Liver (tissue), 3 donors: ENCODE measurements at regions not wholly inside any gene's neighbourhood (a gene's known extent, or its start where the extent isn't known, plus 50 kb on each side); places are given as distances from the start of the nearest gene placed in this dataset.
"Not testable (repeated sequence)": the region's sequence is repeated elsewhere in the genome, so short reads cannot be mapped to it uniquely, and the experiment has no call there.

Experiments
- EGR1 ChIP-seq, 2 donors: IDR thresholded peaks; 2 replicates each; pipeline ENCODE4 v1.6.1; 2016 to 2018; ENCODE audit warnings: antibody characterized with exemption in 2 of 2, low read depth in 2 of 2
- FOXA1 ChIP-seq: IDR thresholded peaks from 2 replicates; pipeline ENCODE4 v1.6.1; 2016; ENCODE audit warnings: antibody characterized with exemption
- GABPA ChIP-seq, 2 donors: IDR thresholded peaks in 1 of 2; conservative IDR thresholded peaks in 1 of 2; 2 replicates each; pipeline ENCODE4 v1.6.1; 2016; ENCODE audit warnings: antibody characterized with exemption in 2 of 2, mild to moderate bottlenecking in 1 of 2, moderate library complexity in 1 of 2
- HNF4A ChIP-seq, 2 donors: conservative IDR thresholded peaks; 2 replicates each; pipeline ENCODE4 v1.6.1; 2016; ENCODE audit warnings: antibody characterized with exemption in 2 of 2, mild to moderate bottlenecking in 2 of 2
- HNF4G ChIP-seq: IDR thresholded peaks from 2 replicates; pipeline ENCODE4 v1.6.1; 2016; ENCODE audit warnings: antibody characterized with exemption
- RAD21 ChIP-seq, 2 donors: IDR thresholded peaks; 2 replicates each; pipeline ENCODE4 v1.6.1; 2016; ENCODE audit warnings: antibody characterized with exemption in 2 of 2, mild to moderate bottlenecking in 2 of 2
- SP1 ChIP-seq: IDR thresholded peaks from 2 replicates; pipeline ENCODE4 v1.6.1; 2018; ENCODE audit warnings: antibody characterized with exemption, mild to moderate bottlenecking
- TAF1 ChIP-seq: conservative IDR thresholded peaks from 2 replicates; pipeline ENCODE4 v1.6.1; 2016; ENCODE audit warnings: antibody characterized with exemption, mild to moderate bottlenecking
- YY1 ChIP-seq: IDR thresholded peaks from 2 replicates; pipeline ENCODE4 v1.6.1; 2016; ENCODE audit warnings: antibody characterized with exemption, mild to moderate bottlenecking
- TF ChIP-seq, protein P1 (sequence below): IDR thresholded peaks from 2 replicates; pipeline ENCODE4 v1.6.1; 2016; ENCODE audit warnings: antibody characterized with exemption, mild to moderate bottlenecking
- TF ChIP-seq, protein P2 (sequence below): fragments of 150-350 bp; IDR thresholded peaks from 2 replicates; pipeline ENCODE4 v1.5.1; 2017; ENCODE audit warnings: improper control_type of control experiment, low read depth, low read length; ENCODE audit not compliant: missing input control
- TF ChIP-seq, protein P3 (sequence below): IDR thresholded peaks from 2 replicates; pipeline ENCODE4 v1.6.1; 2016; ENCODE audit warnings: antibody characterized with exemption
- TF ChIP-seq, protein P4 (sequence below): IDR thresholded peaks from 2 replicates; pipeline ENCODE4 v1.6.1; 2016; ENCODE audit warnings: antibody characterized with exemption
- TF ChIP-seq, protein P5 (sequence below): IDR thresholded peaks from 2 replicates; pipeline ENCODE4 v1.6.1; 2016; ENCODE audit warnings: antibody characterized with exemption
- donor health status: healthy.
- donor health status: healthy.

DNA sequence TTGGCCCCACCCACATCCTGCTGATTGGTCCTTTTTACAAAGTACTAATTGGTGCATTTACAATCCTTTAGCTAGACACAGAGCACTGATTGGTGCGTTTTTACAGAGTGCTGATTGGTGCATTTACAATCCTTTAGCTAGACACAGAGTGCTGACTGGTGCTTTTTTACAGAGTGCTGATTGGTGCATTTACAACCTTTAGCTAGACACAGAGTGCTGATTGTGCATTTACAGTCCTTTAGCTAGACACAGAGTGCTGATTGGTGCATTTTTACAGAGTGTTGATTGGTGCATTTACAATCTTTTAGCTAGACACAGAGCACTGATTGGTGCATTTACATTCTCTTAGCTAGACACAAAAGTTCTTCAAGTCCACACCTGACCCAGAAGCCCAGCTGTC is 144.2 kb upstream of the XIRP2 start:
- TF ChIP-seq, protein P1, sequence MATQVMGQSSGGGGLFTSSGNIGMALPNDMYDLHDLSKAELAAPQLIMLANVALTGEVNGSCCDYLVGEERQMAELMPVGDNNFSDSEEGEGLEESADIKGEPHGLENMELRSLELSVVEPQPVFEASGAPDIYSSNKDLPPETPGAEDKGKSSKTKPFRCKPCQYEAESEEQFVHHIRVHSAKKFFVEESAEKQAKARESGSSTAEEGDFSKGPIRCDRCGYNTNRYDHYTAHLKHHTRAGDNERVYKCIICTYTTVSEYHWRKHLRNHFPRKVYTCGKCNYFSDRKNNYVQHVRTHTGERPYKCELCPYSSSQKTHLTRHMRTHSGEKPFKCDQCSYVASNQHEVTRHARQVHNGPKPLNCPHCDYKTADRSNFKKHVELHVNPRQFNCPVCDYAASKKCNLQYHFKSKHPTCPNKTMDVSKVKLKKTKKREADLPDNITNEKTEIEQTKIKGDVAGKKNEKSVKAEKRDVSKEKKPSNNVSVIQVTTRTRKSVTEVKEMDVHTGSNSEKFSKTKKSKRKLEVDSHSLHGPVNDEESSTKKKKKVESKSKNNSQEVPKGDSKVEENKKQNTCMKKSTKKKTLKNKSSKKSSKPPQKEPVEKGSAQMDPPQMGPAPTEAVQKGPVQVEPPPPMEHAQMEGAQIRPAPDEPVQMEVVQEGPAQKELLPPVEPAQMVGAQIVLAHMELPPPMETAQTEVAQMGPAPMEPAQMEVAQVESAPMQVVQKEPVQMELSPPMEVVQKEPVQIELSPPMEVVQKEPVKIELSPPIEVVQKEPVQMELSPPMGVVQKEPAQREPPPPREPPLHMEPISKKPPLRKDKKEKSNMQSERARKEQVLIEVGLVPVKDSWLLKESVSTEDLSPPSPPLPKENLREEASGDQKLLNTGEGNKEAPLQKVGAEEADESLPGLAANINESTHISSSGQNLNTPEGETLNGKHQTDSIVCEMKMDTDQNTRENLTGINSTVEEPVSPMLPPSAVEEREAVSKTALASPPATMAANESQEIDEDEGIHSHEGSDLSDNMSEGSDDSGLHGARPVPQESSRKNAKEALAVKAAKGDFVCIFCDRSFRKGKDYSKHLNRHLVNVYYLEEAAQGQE = not testable (repeated sequence)
- not testable (repeated sequence) for TF ChIP-seq GABPA (IDR thresholded peaks at IDR 0.05 in 1 of 2, conservative IDR thresholded peaks at IDR 0.05 in 1 of 2); EGR1 (IDR thresholded peaks at IDR 0.05; ENCODE audit: low read depth in 2 of 2); RAD21 (IDR thresholded peaks at IDR 0.05); HNF4A (conservative IDR thresholded peaks at IDR 0.05); FOXA1; SP1; YY1; TAF1; HNF4G
- TF ChIP-seq, protein P2, sequence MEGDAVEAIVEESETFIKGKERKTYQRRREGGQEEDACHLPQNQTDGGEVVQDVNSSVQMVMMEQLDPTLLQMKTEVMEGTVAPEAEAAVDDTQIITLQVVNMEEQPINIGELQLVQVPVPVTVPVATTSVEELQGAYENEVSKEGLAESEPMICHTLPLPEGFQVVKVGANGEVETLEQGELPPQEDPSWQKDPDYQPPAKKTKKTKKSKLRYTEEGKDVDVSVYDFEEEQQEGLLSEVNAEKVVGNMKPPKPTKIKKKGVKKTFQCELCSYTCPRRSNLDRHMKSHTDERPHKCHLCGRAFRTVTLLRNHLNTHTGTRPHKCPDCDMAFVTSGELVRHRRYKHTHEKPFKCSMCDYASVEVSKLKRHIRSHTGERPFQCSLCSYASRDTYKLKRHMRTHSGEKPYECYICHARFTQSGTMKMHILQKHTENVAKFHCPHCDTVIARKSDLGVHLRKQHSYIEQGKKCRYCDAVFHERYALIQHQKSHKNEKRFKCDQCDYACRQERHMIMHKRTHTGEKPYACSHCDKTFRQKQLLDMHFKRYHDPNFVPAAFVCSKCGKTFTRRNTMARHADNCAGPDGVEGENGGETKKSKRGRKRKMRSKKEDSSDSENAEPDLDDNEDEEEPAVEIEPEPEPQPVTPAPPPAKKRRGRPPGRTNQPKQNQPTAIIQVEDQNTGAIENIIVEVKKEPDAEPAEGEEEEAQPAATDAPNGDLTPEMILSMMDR = not testable (repeated sequence)
- TF ChIP-seq, protein P3, sequence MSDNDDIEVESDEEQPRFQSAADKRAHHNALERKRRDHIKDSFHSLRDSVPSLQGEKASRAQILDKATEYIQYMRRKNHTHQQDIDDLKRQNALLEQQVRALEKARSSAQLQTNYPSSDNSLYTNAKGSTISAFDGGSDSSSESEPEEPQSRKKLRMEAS = not testable (repeated sequence)
- TF ChIP-seq, protein P4, sequence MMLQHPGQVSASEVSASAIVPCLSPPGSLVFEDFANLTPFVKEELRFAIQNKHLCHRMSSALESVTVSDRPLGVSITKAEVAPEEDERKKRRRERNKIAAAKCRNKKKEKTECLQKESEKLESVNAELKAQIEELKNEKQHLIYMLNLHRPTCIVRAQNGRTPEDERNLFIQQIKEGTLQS = not testable (repeated sequence)
- TF ChIP-seq, protein P5, sequence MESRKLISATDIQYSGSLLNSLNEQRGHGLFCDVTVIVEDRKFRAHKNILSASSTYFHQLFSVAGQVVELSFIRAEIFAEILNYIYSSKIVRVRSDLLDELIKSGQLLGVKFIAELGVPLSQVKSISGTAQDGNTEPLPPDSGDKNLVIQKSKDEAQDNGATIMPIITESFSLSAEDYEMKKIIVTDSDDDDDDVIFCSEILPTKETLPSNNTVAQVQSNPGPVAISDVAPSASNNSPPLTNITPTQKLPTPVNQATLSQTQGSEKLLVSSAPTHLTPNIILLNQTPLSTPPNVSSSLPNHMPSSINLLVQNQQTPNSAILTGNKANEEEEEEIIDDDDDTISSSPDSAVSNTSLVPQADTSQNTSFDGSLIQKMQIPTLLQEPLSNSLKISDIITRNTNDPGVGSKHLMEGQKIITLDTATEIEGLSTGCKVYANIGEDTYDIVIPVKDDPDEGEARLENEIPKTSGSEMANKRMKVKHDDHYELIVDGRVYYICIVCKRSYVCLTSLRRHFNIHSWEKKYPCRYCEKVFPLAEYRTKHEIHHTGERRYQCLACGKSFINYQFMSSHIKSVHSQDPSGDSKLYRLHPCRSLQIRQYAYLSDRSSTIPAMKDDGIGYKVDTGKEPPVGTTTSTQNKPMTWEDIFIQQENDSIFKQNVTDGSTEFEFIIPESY = not testable (repeated sequence)
